HG02759 (cell line): ENCODE measurements at regions not wholly inside any gene's neighbourhood (a gene's known extent, or its start where the extent isn't known, plus 50 kb on each side); places are given as distances from the start of the nearest gene placed in this dataset.
"Not testable (repeated sequence)": the region's sequence is repeated elsewhere in the genome, so short reads cannot be mapped to it uniquely, and the experiment has no call there.

Experiments
- ATAC-seq: cut with Tn5 transposase; IDR thresholded peaks from one replicate; pipeline ENCODE4 v1.9.1; 2021; ENCODE audit warnings: mild to moderate bottlenecking, moderate library complexity; ENCODE audit not compliant: unreplicated experiment

GRCh38 chr7:96770758-96771157 is 61.1 kb upstream of the SEM1 start:
- ATAC-seq = no peak

DNA sequence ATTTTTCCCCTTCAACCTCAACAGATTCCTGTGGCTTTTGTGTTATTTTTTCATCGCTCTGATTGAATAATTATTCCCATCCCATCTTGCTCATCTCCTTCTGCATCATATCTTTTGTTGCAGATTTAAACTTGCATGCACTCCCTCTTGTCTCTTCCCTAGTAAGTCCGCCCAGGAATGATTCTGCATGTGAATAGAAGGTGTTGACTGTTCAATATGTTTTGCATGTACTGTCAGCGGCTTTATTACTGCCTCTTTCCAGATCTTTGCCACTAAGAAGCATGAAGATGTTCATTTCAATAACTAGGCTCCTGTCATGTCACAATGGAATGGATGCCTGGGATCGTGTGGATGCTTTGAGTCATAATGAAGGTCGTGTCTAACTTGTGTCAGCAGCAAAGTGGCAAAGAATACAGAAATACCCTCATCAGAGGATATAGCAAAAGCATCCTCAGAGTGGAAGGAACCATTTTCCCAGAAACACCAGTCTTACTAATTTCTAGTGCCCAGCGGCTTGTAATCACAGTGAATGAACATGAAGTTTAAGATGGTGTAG is 62.6 kb upstream of the SEM1 start:
- ATAC-seq = no peak

DNA sequence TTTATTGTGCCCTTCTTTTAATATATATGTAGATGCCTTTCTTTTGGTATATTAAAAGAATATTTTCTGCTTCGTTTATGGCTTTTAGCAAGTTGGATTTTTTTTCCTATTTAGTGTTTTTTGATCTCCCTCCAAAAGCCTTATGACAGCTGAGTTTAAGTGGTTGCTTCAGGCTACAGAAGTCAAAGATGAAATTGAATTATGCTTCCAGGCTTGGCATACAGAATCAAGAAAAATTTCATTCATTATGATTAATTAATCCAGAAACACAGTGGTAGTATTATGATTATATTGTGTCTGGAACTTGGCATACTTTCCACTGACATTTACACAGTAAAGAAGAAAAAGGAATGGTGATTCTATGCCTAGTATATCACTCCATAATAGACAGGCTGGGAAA is 63.8 kb upstream of the SEM1 start:
- no peak for ATAC-seq

DNA sequence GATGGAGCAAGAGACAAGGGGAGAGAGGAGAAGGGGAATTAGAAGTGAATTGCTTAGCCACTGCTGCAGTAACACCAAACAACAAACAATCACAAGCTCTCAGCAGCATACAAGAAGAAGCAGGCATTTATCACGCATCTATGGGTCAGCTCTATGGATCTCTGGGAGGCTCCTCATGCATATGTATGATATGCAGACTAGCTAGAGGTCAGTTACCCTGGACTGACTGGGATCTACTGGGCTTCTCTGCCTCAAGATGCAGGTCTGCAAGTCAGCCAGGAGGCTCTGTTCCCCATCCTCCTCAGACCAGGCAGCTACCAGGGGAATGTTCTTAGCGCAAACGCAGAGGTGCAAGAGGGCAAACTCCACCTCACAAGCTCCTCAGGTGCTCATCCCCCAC is 64.7 kb upstream of the SEM1 start:
- ATAC-seq = no peak

GRCh38 chr7:96775046-96775445 is 65.4 kb upstream of the SEM1 start:
- no peak for ATAC-seq

GRCh38 chr7:96778263-96778662 is 68.6 kb upstream of the SEM1 start:
- ATAC-seq = no peak

DNA sequence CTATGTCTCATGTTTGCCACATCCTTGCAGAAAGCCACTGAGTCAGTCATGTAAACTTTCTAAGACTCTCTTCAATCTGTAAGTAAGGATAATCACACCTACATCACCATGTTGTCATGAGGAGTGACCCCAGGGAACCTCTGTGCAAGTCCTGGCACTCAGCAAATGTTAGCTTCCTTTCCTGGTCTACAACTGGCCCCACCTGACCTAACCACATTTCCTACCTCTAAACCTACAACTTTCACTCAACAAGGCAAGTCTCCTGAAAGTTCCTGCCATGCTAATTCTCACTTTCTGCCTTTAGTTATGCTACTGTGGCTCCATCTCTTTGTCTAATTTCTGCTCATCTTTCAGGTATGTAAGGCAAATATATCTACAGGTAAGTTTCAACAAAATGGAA is 72.3 kb upstream of the SEM1 start:
- ATAC-seq = no peak

DNA sequence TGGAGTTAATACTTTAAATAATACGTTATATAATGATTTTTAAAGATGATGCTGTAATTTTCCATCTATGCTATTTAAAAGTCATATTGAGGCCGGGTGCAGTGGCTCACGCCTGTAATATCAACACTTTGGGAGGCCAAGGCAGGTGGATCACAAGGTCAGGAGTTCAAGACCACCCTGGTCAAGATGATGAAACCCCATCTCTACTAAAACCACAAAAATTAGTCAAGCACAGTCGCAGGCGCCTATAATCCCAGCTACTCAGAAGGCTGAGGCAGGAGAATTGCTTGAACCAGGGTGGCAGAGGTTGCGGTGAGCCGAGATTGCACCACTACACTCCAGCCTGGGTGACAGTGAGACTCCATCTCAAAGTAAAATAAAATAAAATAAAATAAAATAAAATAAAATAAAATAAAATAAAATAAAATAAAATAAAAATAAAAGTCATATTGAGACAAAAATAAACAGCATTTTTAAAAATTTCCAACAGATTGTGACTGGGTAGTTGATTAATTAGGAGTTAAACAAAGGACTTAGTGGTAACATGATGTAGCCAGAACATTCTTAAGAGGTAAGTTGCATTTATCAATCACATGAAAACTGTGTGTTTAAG is 73.1 kb upstream of the SEM1 start:
- ATAC-seq = not testable (repeated sequence)

- no peak for ATAC-seq
Measured at GRCh38 chr7:96784597-96784996, 75.0 kb upstream of the SEM1 start.

DNA sequence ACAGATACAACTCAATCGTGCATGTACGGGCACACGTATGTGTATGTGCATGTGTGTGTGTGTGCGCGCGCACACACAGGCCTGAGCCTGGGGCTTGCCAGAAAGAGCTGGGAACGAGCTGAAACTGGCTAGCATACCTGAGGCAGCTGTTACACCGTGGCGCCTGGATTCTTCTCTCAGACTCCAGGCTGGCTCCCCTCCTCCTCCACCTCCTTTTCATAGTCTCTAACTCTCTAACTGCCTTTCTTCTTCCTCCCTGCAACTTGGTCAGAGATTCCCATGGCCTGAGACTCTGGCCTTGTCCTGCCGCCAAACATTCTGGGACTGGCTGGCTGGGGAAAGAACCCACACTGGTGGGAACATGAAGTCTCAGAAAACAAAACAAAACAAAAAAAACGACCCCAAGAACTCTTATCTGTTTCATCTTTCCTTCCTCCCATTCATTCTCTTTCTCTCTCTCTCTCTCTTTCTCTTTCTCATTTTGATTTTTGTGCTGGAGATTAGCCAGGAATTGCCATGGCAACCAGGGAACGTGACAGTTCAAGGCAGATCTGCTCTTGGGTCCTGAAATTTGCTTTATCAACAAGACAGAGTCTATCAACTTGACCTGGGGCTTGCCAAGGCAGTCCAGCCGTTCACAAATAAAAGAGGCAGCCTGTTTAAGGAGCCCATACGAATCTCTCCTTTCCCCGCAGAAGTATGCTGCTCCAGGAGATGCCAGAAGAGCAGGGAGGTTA is 76.8 kb upstream of the SEM1 start:
- ATAC-seq = no peak

- ATAC-seq = no peak
Measured at GRCh38 chr7:96786998-96787395, 77.4 kb upstream of the SEM1 start.

DNA sequence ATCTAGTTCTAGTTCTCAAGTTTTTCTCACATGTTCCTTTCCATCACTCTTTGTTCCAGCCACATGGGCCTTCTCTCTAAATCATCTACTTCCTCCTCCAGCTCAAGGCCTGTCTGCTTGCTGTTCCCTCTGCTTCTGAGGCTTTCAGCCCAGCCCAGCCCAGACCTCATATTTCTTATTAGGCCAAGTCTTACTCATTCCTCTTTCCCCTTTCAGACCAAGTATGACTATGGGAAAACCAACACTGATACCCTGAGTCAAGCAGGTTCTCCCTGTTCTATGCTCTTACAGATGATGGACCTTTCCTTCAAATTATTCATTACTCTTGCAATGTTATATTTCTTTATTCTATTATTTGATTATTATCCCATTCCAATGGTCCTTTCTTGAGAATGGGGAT is 80.3 kb upstream of the SEM1 start:
- ATAC-seq = no peak

DNA sequence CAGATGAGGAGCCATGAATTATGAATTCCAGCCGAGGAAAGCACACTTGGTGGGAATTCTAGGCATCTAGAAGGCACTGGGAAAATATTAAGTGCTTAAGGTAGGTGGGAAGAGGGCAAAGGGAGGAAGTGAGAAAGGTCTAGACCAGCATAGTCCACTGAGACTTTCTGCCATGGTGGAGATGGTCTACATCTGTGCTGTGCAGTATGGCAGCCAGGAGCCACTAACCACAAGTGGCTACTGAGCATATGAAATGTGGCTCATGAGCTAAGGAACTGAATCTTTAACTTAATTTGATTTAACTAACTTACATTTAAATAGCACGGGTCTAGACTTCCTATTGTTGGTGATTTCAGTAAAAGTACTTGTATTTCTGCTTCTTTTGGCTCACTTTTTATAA is 82.5 kb upstream of the SEM1 start:
- ATAC-seq = no peak

DNA sequence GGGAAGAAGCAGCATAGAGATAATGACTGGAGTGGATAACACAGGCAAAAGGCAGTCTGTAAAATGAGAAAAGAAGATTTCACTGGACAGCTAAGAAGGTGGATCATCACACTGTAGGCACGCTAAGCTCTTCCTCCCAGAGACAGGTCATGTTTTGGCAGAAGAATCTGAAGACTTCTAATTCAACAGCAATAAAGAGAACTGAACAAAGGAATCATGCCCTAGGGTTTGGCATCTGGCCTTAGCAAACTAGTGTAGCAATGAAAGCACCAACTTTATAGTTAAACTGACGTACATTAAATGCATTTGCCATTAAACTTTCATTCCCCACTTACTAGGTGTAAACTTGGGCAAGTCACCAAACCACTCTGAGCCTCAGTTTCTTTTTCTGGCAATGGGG is 84.4 kb upstream of the SEM1 start:
- ATAC-seq = no peak

DNA sequence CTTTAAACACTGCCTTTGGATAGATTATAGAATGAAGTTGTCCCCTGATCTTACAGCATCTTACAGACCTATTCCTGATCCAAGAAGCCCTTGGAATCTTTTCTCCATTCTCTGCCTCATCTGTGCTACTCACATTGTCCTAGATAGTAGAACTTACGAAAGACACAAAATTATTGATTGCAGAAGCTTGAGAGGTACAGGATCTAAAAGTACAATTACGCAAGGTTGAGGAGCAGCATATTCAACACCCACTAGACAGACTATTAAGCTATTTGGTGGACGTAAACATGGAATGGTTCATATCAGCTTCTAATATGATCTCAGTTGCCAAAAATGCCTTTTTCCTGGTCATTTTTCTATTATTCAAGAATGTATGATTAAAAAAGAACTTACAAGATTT is 90.5 kb upstream of the SEM1 start:
- no peak for ATAC-seq

GRCh38 chr7:96800824-96801223 is 91.2 kb upstream of the SEM1 start:
- ATAC-seq = no peak

DNA sequence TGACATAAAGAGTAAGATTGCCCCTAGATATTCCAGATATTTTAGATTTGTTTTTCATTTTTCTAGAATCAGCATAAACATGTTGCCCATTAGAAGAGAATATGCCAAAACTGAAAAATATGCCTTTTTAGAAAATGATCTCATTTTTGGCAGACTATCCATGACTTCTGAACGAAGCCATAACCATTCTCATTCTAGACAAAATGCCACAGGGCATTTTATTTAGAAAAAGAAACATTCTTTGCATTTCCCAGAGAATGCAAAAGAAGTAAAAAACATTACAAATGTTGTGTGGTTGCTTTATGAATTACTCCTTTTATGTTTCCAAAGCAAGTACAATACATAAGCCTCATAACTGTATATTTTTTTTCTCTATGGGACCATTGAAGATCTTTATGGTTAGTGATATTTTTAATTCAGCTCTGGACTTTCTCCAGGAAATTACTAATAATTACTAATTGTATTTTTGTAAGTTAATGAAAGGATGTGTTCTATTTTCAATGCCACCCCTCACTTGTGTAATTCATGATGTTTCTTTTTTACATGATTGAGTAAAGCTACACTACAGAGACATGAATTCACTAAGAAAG is 109.6 kb upstream of the SEM1 start:
- ATAC-seq = no peak

DNA sequence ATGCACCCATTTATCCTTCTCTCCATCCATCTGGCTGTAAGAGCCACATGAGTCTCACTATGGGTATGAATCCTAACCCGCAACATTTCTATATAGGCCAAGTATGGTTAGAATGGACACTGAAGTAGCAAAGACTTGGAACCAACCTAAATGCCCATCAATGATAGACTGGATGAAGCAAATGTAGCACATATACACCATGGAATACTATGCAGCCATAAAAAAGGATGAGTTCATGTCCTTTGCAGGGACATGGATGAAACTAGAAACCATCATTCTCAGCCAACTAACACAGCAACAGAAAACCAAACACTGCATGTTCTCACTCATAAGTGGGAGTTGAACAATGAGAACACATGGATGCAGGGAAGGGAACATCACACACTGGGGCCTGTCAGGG is 111.5 kb upstream of the SEM1 start:
- not testable (repeated sequence) for ATAC-seq

DNA sequence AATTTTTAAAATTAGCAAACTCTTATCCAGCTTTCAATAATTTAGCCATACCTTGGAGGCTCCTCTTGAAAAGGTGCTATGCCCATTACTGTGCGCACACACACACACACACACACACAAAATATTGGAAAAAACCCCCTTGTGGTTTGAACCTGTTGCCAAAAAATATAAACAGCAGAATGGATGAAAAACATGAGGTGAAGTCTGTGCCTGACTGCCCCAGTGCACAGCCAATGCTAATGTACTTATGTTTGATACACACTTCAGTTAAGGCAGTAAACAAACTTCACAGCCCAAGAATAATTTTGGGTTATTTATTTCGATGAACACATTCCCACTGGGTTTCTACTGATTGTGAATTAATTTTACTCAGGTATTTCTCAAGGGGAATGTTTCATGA is 113.2 kb upstream of the SEM1 start:
- ATAC-seq = no peak

DNA sequence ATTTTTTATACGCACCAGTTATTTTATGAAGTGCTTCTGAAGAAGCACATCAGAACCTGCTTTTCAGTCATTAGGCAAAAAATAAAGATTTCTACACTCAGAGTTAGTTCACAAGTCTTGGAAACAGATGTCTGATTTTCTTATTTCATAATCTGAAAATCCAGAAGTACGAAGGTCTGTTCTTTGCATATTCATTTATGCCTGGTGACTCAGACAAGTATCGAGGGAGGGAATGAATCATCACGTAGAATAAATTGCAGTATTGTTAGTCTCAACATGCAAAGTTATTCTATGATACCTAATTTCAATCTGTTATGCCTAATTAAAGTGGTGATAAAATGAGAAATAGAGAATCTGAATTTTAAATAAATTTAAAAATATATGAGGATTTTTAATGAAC is 113.6 kb upstream of the SEM1 start:
- no peak for ATAC-seq

- no peak for ATAC-seq
Measured at GRCh38 chr7:96824686-96825085, 115.0 kb upstream of the SEM1 start.

DNA sequence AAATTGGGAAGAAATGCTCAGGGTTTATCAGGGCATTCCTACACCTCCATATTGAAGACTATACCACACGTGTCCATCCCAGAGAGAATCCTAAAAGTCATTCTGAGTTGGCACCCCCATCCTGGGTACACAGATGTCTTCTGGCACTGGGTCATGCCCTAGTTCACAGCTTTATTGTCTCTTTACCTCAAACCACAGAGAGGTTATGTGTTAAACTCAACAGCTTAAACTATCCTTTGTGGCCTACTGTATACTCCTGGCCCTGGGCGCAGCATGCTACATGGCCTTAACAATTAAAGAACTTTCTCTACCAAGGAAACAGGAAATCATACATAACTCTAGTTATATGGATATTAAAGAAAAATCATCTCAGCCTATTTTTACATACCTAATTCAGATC is 115.6 kb upstream of the SEM1 start:
- ATAC-seq = no peak
